ENCODE measurements at regions not wholly inside any gene's neighbourhood (a gene's known extent, or its start where the extent isn't known, plus 50 kb on each side); places are given as distances from the start of the nearest gene placed in this dataset.

DNA sequence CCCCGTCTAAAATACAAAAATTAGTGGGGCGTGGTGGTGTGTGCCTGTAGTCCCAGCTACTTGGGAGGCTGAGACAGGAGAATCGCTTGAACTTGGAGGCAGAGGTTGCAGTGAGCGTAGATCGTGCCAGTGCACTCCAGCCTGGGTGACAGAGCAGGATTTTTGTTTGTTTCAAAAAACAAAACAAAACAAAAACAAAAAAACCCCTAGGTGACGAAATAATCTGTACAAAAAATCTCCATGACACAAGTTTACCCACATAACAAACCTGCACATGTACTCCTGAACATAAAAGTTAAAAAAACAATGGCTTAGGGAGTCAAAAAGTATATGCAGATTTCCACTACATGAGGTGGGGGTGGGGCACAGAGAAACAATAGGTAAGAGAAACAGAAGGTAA is 140.5 kb upstream of the ASIC2 start:
- TF ChIP-seq, protein P1, sequence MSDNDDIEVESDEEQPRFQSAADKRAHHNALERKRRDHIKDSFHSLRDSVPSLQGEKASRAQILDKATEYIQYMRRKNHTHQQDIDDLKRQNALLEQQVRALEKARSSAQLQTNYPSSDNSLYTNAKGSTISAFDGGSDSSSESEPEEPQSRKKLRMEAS (IDR thresholded peaks at IDR 0.05), result no peak
- TF ChIP-seq, protein P2, sequence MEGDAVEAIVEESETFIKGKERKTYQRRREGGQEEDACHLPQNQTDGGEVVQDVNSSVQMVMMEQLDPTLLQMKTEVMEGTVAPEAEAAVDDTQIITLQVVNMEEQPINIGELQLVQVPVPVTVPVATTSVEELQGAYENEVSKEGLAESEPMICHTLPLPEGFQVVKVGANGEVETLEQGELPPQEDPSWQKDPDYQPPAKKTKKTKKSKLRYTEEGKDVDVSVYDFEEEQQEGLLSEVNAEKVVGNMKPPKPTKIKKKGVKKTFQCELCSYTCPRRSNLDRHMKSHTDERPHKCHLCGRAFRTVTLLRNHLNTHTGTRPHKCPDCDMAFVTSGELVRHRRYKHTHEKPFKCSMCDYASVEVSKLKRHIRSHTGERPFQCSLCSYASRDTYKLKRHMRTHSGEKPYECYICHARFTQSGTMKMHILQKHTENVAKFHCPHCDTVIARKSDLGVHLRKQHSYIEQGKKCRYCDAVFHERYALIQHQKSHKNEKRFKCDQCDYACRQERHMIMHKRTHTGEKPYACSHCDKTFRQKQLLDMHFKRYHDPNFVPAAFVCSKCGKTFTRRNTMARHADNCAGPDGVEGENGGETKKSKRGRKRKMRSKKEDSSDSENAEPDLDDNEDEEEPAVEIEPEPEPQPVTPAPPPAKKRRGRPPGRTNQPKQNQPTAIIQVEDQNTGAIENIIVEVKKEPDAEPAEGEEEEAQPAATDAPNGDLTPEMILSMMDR (IDR thresholded peaks at IDR 0.05; ENCODE audit: low read depth, low read length, missing input control), result no peak
- TF ChIP-seq JUND (IDR thresholded peaks at IDR 0.05), result no peak
- TF ChIP-seq GABPA (IDR thresholded peaks at IDR 0.05 in 1 of 2, conservative IDR thresholded peaks at IDR 0.05 in 1 of 2), result no peak
- TF ChIP-seq EGR1 (IDR thresholded peaks at IDR 0.05; ENCODE audit: low read depth in 2 of 2), result no peak
- TF ChIP-seq RAD21 (IDR thresholded peaks at IDR 0.05), result no peak
- TF ChIP-seq TAF1 (conservative IDR thresholded peaks at IDR 0.05), result no peak
- TF ChIP-seq, protein P3, sequence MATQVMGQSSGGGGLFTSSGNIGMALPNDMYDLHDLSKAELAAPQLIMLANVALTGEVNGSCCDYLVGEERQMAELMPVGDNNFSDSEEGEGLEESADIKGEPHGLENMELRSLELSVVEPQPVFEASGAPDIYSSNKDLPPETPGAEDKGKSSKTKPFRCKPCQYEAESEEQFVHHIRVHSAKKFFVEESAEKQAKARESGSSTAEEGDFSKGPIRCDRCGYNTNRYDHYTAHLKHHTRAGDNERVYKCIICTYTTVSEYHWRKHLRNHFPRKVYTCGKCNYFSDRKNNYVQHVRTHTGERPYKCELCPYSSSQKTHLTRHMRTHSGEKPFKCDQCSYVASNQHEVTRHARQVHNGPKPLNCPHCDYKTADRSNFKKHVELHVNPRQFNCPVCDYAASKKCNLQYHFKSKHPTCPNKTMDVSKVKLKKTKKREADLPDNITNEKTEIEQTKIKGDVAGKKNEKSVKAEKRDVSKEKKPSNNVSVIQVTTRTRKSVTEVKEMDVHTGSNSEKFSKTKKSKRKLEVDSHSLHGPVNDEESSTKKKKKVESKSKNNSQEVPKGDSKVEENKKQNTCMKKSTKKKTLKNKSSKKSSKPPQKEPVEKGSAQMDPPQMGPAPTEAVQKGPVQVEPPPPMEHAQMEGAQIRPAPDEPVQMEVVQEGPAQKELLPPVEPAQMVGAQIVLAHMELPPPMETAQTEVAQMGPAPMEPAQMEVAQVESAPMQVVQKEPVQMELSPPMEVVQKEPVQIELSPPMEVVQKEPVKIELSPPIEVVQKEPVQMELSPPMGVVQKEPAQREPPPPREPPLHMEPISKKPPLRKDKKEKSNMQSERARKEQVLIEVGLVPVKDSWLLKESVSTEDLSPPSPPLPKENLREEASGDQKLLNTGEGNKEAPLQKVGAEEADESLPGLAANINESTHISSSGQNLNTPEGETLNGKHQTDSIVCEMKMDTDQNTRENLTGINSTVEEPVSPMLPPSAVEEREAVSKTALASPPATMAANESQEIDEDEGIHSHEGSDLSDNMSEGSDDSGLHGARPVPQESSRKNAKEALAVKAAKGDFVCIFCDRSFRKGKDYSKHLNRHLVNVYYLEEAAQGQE (IDR thresholded peaks at IDR 0.05), result no peak
- no peak for TF ChIP-seq YY1 (IDR thresholded peaks at IDR 0.05)
- TF ChIP-seq FOXA1 (IDR thresholded peaks at IDR 0.05), result no peak
- TF ChIP-seq RXRA (IDR thresholded peaks at IDR 0.05), result no peak
- TF ChIP-seq FOXA2 (IDR thresholded peaks at IDR 0.05), result no peak

All from liver (tissue), 3 donors.